Brain microvascular endothelial cell (primary cell): ENCODE measurements at regions not wholly inside any gene's neighbourhood (a gene's known extent, or its start where the extent isn't known, plus 50 kb on each side); places are given as distances from the start of the nearest gene placed in this dataset.

ENCODE experiments used
- DNase-seq: peaks from one replicate; pipeline ENCODE4 v3.0.0-alpha.2; 2020
- H3K27ac ChIP-seq: fragments of 250-450 bp; sonication (Bioruptor Pico); 2 replicates; pipeline ENCODE4 v1.5.1; 2020; ENCODE audit warnings: mild to moderate bottlenecking, moderate library complexity
- H3K27me3 ChIP-seq: fragments of 250-450 bp; sonication (Bioruptor Pico); replicated peaks from 2 replicates; pipeline ENCODE4 v1.5.1; 2020; ENCODE audit warnings: mild to moderate bottlenecking
- H3K36me3 ChIP-seq: fragments of 250-450 bp; sonication (Bioruptor Pico); replicated peaks from 2 replicates; pipeline ENCODE4 v1.5.1; 2020; ENCODE audit warnings: mild to moderate bottlenecking
- H3K4me3 ChIP-seq: 2 replicates; pipeline ENCODE4 v1.5.1; 2011; ENCODE audit warnings: low read depth, mild to moderate bottlenecking, control low read depth, low read length, moderate library complexity
- CTCF ChIP-seq: IDR thresholded peaks from 2 replicates; pipeline ENCODE4 v1.5.1; 2011; ENCODE audit warnings: low read depth, mild to moderate bottlenecking, moderate library complexity, low read length, control low read depth, inconsistent platforms; ENCODE audit errors: missing control alignments
- in situ Hi-C: cut with HindIII; loops from 2 replicates; pipeline ENCODE4 v1.10.0; 2017; ENCODE audit warnings: low sequenced_read_pairs, low pct_ligation_motif_present

- in situ Hi-C loops: no loop called here
- no peaks in the 10 kb centered on the region for H3K36me3 ChIP-seq
- no peak overlapping the region for H3K27ac ChIP-seq
- no peak for TF ChIP-seq CTCF
- no peak overlapping the region for H3K4me3 ChIP-seq
- no peaks in the 10 kb centered on the region for H3K27me3 ChIP-seq
- DNase-seq: no peak
These were observed 756.7 kb downstream of the UQCRFS1 start for GRCh38 chr19:28456252-28456651.

- H3K4me3 ChIP-seq: no peak overlapping the region
- DNase-seq: no peak
- no peaks in the 10 kb centered on the region for H3K36me3 ChIP-seq
- TF ChIP-seq CTCF: no peak
- H3K27me3 ChIP-seq: no peaks in the 10 kb centered on the region
- H3K27ac ChIP-seq: no peak overlapping the region
- in situ Hi-C loops: no loop called here
These were observed 758.9 kb downstream of the UQCRFS1 start for GRCh38 chr19:28454083-28454482.

GRCh38 chr19:28453420-28453819 lies 759.5 kb downstream of the UQCRFS1 start:
- in situ Hi-C loops: no loop called here
- H3K36me3 ChIP-seq: no peaks in the 10 kb centered on the region
- no peak overlapping the region for H3K4me3 ChIP-seq
- DNase-seq: no peak
- TF ChIP-seq CTCF: no peak
- no peak overlapping the region for H3K27ac ChIP-seq
- no peaks in the 10 kb centered on the region for H3K27me3 ChIP-seq

- no peak for TF ChIP-seq CTCF
- no peak overlapping the region for H3K27ac ChIP-seq
- no peak overlapping the region for H3K4me3 ChIP-seq
- no peaks in the 10 kb centered on the region for H3K27me3 ChIP-seq
- H3K36me3 ChIP-seq: no peaks in the 10 kb centered on the region
- in situ Hi-C loops: no loop called here
- DNase-seq: no peak
These were observed 763.1 kb downstream of the UQCRFS1 start for GRCh38 chr19:28449803-28450202.

- DNase-seq: no peak
- in situ Hi-C loops: no loop called here
- Histone ChIP-seq H3K36me3 (no peaks in the 10 kb centered on the region), H3K27me3 (no peaks in the 10 kb centered on the region), H3K27ac (no peak overlapping the region), H3K4me3 (no peak overlapping the region)
- TF ChIP-seq CTCF: no peak
These were observed 766.4 kb downstream of the UQCRFS1 start for GRCh38 chr19:28446511-28446910.

- no peak for TF ChIP-seq CTCF
- H3K27me3 ChIP-seq: no peaks in the 10 kb centered on the region
These were observed 767.1 kb downstream of the UQCRFS1 start for GRCh38 chr19:28445826-28446225.

More at GRCh38 chr19:28445826-28446225, 767.1 kb downstream of the UQCRFS1 start:
- H3K27ac ChIP-seq: no peak overlapping the region
- H3K4me3 ChIP-seq: no peak overlapping the region
- H3K36me3 ChIP-seq: no peaks in the 10 kb centered on the region
- in situ Hi-C loops: no loop called here
- no peak for DNase-seq
